Stimulated activated CD8-positive, alpha-beta memory T cell treated with anti-CD3 and anti-CD28 coated beads, Interleukin-4, amount 100 ng/mL, for 1 hour (primary cell): ENCODE measurements at regions not wholly inside any gene's neighbourhood (a gene's known extent, or its start where the extent isn't known, plus 50 kb on each side); places are given as distances from the start of the nearest gene placed in this dataset.

ENCODE experiments used
- DNase-seq, 2 donors: peaks; one replicate each; pipeline ENCODE4 v3.0.0-alpha.2; 2020; ENCODE audit warnings: low read depth in 2 of 2, low spot score in 1 of 2

GRCh38 chr13:29664591-29664990, 69.1 kb upstream of the SLC7A1 start:
- DNase-seq, result no peak

- DNase-seq, result no peak
Measured at GRCh38 chr13:29654843-29655547, 59.5 kb upstream of the SLC7A1 start.

DNA sequence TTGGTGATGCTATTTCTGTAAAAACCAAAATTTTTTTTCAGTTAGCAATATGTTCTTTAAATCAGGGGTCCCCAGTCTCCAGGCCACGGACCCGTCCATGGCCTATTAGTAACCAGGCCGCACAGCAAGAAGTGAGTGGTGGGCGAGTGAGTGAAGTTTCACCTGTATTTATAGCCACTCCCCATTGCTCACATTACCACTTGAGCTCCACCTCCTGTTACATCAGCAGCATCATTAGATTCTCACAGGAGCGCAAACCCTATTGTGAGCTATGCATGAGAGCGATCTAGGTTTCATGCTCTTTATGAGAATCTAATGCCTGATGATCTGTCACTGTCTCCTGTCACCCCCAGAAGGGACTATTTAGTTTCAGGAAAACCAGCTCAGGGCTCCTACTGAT, 58.9 kb upstream of the SLC7A1 start:
- no peak for DNase-seq

- DNase-seq, result no peak
Measured at GRCh38 chr13:29648760-29649159, 53.3 kb upstream of the SLC7A1 start.
